ENCODE measurements at regions not wholly inside any gene's neighbourhood (a gene's known extent, or its start where the extent isn't known, plus 50 kb on each side); places are given as distances from the start of the nearest gene placed in this dataset.

DNA sequence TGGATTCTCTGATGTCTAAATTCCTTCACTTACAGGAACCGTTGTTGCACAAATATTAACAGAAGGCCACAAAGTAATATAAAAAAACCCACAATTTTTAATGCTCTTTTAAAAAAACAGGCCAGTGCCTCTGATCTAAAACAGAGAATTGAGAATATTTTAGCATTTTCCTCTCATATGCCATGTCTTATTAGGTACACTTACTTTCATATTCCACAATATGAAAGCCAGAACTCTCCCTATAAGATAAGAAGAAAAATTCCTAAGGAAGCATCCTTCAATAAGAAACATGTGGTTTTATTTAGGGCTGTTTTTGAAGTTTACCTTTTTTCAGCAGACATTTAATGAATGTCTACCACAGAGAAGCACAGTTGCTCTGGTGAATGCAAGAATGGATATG, 214.5 kb downstream of the FAT3 start:
- Histone ChIP-seq H3K4me3 (no peak overlapping the region), H3K9me3 (replicated peaks) (no peaks in the 10 kb centered on the region), H3K27me3 (ENCODE audit: low read depth) (no peaks in the 10 kb centered on the region), H3K4me1 (peaks cover 23% of the 10 kb centered on the region), H3K36me3 (no peaks in the 10 kb centered on the region), H3K27ac (replicated peaks) (no peak overlapping the region)
- intact Hi-C loops (cut with micrococcal nuclease): no loop called here
- DNase-seq: no peak
- TF ChIP-seq, protein P1, sequence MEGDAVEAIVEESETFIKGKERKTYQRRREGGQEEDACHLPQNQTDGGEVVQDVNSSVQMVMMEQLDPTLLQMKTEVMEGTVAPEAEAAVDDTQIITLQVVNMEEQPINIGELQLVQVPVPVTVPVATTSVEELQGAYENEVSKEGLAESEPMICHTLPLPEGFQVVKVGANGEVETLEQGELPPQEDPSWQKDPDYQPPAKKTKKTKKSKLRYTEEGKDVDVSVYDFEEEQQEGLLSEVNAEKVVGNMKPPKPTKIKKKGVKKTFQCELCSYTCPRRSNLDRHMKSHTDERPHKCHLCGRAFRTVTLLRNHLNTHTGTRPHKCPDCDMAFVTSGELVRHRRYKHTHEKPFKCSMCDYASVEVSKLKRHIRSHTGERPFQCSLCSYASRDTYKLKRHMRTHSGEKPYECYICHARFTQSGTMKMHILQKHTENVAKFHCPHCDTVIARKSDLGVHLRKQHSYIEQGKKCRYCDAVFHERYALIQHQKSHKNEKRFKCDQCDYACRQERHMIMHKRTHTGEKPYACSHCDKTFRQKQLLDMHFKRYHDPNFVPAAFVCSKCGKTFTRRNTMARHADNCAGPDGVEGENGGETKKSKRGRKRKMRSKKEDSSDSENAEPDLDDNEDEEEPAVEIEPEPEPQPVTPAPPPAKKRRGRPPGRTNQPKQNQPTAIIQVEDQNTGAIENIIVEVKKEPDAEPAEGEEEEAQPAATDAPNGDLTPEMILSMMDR (IDR thresholded peaks at IDR 0.05; ENCODE audit: borderline replicate concordance): no peak

DNA sequence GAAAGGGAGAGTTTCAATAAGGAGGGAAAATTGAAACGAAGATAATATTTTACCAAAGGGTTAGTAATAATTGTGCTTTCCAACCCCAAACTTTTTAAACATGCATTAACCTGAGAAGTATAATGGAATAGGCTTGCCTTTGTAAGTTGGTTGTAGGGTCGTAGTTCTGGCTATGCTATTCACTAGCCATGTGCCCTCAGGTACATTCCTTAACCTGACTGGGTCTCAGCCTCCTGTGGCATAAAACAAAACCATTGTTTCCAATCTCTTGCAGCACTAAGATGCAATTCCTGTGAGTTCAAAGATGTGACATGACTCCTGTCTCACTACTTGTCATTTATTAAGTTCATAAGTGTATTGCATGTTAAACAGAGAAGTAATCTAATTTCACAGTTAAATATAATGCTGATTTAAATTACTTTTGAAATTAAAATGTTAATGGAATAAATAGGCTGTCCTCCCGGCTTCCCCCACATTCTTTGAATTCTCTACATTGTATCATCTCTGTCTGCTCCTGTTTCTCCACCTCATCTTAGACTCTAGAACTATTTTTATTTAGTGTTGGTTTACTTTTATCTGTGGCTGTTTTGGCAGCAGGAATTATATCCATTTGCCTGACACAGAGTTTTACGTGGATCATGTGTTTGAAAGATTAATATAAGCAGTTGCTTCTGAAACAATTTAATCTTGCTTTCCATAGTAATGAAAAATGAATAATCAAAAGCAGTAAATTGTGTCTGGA, 216.3 kb downstream of the FAT3 start:
- no peak overlapping the region for H3K27ac ChIP-seq (replicated peaks)
- no peak for DNase-seq
- H3K4me3 ChIP-seq: no peak overlapping the region
- H3K9me3 ChIP-seq (replicated peaks): no peaks in the 10 kb centered on the region
- TF ChIP-seq, protein P1 (IDR thresholded peaks at IDR 0.05; ENCODE audit: borderline replicate concordance): no peak
- intact Hi-C loops (cut with micrococcal nuclease): no loop called here
- H3K27me3 ChIP-seq (ENCODE audit: low read depth): no peaks in the 10 kb centered on the region
- H3K36me3 ChIP-seq: no peaks in the 10 kb centered on the region
- H3K4me1 ChIP-seq: peaks cover 23% of the 10 kb centered on the region

DNA sequence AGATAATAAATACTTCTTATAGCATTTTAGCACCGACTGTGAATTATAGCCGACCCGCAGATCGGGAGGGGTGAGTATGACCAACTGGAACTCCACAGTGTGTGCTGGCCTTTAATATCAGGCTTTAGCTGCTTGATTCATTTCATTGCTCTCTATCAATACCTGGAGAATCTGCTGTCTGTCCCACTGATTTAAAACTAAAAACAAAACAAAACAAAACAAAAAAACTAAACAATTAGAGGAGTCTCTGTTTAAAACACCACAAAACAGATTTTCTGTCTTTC, 216.8 kb downstream of the FAT3 start:
- intact Hi-C loops (cut with micrococcal nuclease): no loop called here

DNA sequence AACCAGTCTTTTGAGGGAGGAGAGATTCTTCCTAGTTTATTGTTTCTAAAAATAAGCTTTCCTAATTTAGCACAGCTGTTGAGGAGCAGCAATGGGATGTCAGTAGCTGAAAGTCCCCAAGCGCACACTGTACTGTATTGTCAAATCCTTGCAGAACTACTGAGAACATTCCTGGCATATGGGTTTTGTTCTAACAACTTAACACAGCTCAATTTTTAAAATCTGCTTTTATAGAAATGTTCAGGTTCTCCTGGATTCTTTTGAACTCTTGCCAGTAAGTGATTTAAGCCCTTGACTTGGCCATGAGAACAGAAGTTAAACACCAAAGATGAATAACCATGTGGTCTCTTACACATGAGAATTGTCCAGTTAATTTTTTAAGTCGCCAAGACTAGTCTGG, 218.6 kb downstream of the FAT3 start:
- Histone ChIP-seq H3K4me3 (no peak overlapping the region), H3K36me3 (no peaks in the 10 kb centered on the region), H3K27ac (replicated peaks) (no peak overlapping the region), H3K4me1 (peaks cover 23% of the 10 kb centered on the region), H3K27me3 (ENCODE audit: low read depth) (no peaks in the 10 kb centered on the region), H3K9me3 (replicated peaks) (no peaks in the 10 kb centered on the region)
- intact Hi-C loops (cut with micrococcal nuclease): no loop called here
- no peak for DNase-seq
- TF ChIP-seq, protein P1 (IDR thresholded peaks at IDR 0.05; ENCODE audit: borderline replicate concordance): no peak

More for the DNA sequence above, 216.8 kb downstream of the FAT3 start:
- Histone ChIP-seq H3K4me1 (peaks cover 23% of the 10 kb centered on the region), H3K4me3 (no peak overlapping the region), H3K9me3 (replicated peaks) (no peaks in the 10 kb centered on the region), H3K27me3 (ENCODE audit: low read depth) (no peaks in the 10 kb centered on the region), H3K36me3 (no peaks in the 10 kb centered on the region), H3K27ac (replicated peaks) (no peak overlapping the region)
- TF ChIP-seq, protein P1 (IDR thresholded peaks at IDR 0.05; ENCODE audit: borderline replicate concordance): no peak
- no peak for DNase-seq

DNA sequence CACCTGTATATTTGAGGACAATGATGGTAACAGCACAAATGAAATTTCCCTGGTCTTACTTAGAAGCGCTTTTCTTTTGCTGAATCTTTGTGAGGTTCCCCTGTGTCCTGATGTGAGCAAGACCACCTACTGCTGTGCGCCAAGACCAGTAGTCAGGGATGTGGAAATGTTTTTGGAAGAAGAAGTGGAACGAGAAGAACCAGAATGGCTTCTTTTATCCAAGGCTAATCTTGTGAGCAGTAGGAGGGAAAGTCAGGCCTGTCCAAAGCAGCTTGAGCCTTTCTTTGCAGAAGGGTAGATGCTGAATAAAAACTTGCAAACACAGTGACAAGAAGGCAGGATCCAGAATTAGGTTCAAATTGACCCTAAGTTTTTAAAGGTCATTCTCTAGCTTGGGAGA, 223.0 kb downstream of the FAT3 start:
- no peak overlapping the region for H3K4me3 ChIP-seq
- no peaks in the 10 kb centered on the region for H3K9me3 ChIP-seq (replicated peaks)
- H3K27ac ChIP-seq (replicated peaks): no peak overlapping the region
- DNase-seq: no peak
- TF ChIP-seq, protein P1 (IDR thresholded peaks at IDR 0.05; ENCODE audit: borderline replicate concordance): no peak
- H3K36me3 ChIP-seq: no peaks in the 10 kb centered on the region
- intact Hi-C loops (cut with micrococcal nuclease): no loop called here
- H3K27me3 ChIP-seq (ENCODE audit: low read depth): no peaks in the 10 kb centered on the region
- H3K4me1 ChIP-seq: peaks cover 11% of the 10 kb centered on the region

All from left ventricle myocardium inferior (tissue), 1 donor.